A549 (cell line): ENCODE measurements at regions not wholly inside any gene's neighbourhood (a gene's known extent, or its start where the extent isn't known, plus 50 kb on each side); places are given as distances from the start of the nearest gene placed in this dataset.

Experiments used
- ATAC-seq, 2 experiments: fragments of 200-7000 bp in 1 of 2; fragments of >200 bp in 1 of 2; cut with Nextera tagmentation in 1 of 2; cut with Tn5 transposase in 1 of 2; 3 replicates each; pipeline versions ENCODE4 v1.8.0 to v1.9.1; 2018 to 2020; ENCODE audit warnings: mild to moderate bottlenecking in 1 of 2, moderate library complexity in 1 of 2
- CTCF ChIA-PET: fragments of 300-600 bp; sonication (Branson Sonifier 250); formaldehyde crosslinking; extraction: SDS; loops from one replicate; lab custom pipeline; 2021; ENCODE audit warnings: antibody characterized with exemption, inconsistent platforms; lab: Yijun Ruan, JAX
- POLR2A ChIA-PET: fragments of 350-600 bp; formaldehyde crosslinking; extraction: SDS; loops from one replicate; lab custom pipeline; 2021; ENCODE audit warnings: antibody characterized with exemption, inconsistent platforms; lab: Yijun Ruan, JAX
- DNase-seq, 2 experiments: peaks; one replicate each; pipeline versions ENCODE4 v3.0.0 to v3.0.0-alpha.2; 2011 to 2016; ENCODE audit warnings: low read depth in 1 of 2, low spot score in 1 of 2
- FAIRE-seq: peaks from 2 replicates; lab custom pipeline; 2011; peaks lifted over from hg19 to GRCh38; lab: Jason Lieb, UNC
- H3K27ac ChIP-seq, 2 experiments: fragments of >200 bp; sonication (Bioruptor Twin); formaldehyde crosslinking; 3 replicates each; pipeline ENCODE4 v1.5.1; 2016 to 2017
- H3K4me1 ChIP-seq: fragments of >200 bp; sonication (Bioruptor Twin); formaldehyde crosslinking; 3 replicates; pipeline ENCODE4 v1.6.1; 2016
- H3K4me2 ChIP-seq: fragments of >200 bp; sonication (Bioruptor Twin); formaldehyde crosslinking; 3 replicates; pipeline ENCODE4 v1.6.1; 2016
- H3K4me3 ChIP-seq: fragments of >200 bp; sonication (Bioruptor Twin); formaldehyde crosslinking; 3 replicates; pipeline ENCODE4 v1.5.1; 2016
- H3K9me3 ChIP-seq: fragments of >200 bp; sonication (Bioruptor Twin); formaldehyde crosslinking; 3 replicates; pipeline ENCODE4 v1.6.1; 2016
- ATOH8 ChIP-seq: fragments of 250-450 bp; sonication (Bioruptor Pico); IDR thresholded peaks from 2 replicates; pipeline ENCODE4 v1.5.0; 2020; ENCODE audit warnings: low read depth, mild to moderate bottlenecking, moderate library complexity
- BCL3 ChIP-seq: fragments of >200 bp; sonication (Bioruptor Twin); formaldehyde crosslinking; IDR thresholded peaks from 3 replicates; pipeline ENCODE4 v1.6.1; 2016
- CBX8 ChIP-seq: fragments of 200-600 bp; sonication (generic); IDR thresholded peaks from 2 replicates; pipeline ENCODE4 v1.6.1; 2016
- CHD2 ChIP-seq: fragments of 150-350 bp; IDR thresholded peaks from 2 replicates; pipeline ENCODE4 v1.6.1; 2014; ENCODE audit warnings: low read length; ENCODE audit not compliant: partially characterized antibody
- CTCF ChIP-seq: fragments of >200 bp; sonication (Bioruptor Twin); formaldehyde crosslinking; IDR thresholded peaks from 3 replicates; pipeline ENCODE4 v1.5.1; 2016
- ELK1 ChIP-seq: fragments of 150-350 bp; IDR thresholded peaks from 2 replicates; pipeline ENCODE4 v1.6.1; 2014; ENCODE audit warnings: low read depth, mild to moderate bottlenecking, low read length
- FOSL2 ChIP-seq, 2 experiments: fragments of 450-650 bp in 1 of 2; fragments of >200 bp in 1 of 2; sonication (Bioruptor Twin) in 1 of 2; formaldehyde crosslinking; IDR thresholded peaks; 2 replicates each; pipeline versions ENCODE4 v1.5.0 to v1.6.1; 2016 to 2020; ENCODE audit warnings: mild to moderate bottlenecking in 1 of 2, moderate library complexity in 1 of 2
- HES2 ChIP-seq: fragments of >200 bp; sonication (Bioruptor Twin); formaldehyde crosslinking; IDR thresholded peaks from 2 replicates; pipeline ENCODE4 v1.6.1; 2016
- HOXA7 ChIP-seq: fragments of 250-450 bp; sonication (Bioruptor Pico); IDR thresholded peaks from 2 replicates; pipeline ENCODE4 v1.5.0; 2020; ENCODE audit warnings: mild to moderate bottlenecking, moderate library complexity
- JUN ChIP-seq, 2 experiments: fragments of >200 bp; sonication (Bioruptor Twin); formaldehyde crosslinking; IDR thresholded peaks; 2 replicates in 1 of 2; 3 replicates in 1 of 2; pipeline ENCODE4 v1.6.1; 2016 to 2017
- KDM5A ChIP-seq: fragments of 200-600 bp; sonication (generic); IDR thresholded peaks from 2 replicates; pipeline ENCODE4 v1.6.1; 2016; ENCODE audit warnings: antibody characterized with exemption, mild to moderate bottlenecking
- MYC ChIP-seq: IDR thresholded peaks from 2 replicates; pipeline ENCODE4 v1.6.1; 2012; ENCODE audit warnings: mild to moderate bottlenecking, inconsistent platforms, low read length, improper control_type of control experiment, borderline replicate concordance
- NR3C1 ChIP-seq: fragments of >200 bp; sonication (Bioruptor Twin); formaldehyde crosslinking; IDR thresholded peaks from 3 replicates; pipeline ENCODE4 v1.6.1; 2017
- PBX3 ChIP-seq: IDR thresholded peaks from 2 replicates; pipeline ENCODE4 v1.6.1; 2012
- PHF8 ChIP-seq: fragments of 200-600 bp; sonication (generic); IDR thresholded peaks from 2 replicates; pipeline ENCODE4 v1.6.1; 2016; ENCODE audit warnings: low read depth, mild to moderate bottlenecking, antibody characterized with exemption, moderate library complexity, borderline replicate concordance
- RFX5 ChIP-seq: fragments of 450-650 bp; IDR thresholded peaks from 2 replicates; pipeline ENCODE4 v1.7.1; 2014; ENCODE audit warnings: antibody characterized with exemption, mild to moderate bottlenecking, moderate library complexity
- RNF2 ChIP-seq: fragments of 200-600 bp; sonication (generic); IDR thresholded peaks from 2 replicates; pipeline ENCODE4 v1.6.1; 2016; ENCODE audit warnings: low read depth, mild to moderate bottlenecking, antibody characterized with exemption, moderate library complexity, borderline replicate concordance
- SREBF2 ChIP-seq: fragments of 450-650 bp; IDR thresholded peaks from 2 replicates; pipeline ENCODE4 v1.6.1; 2014; ENCODE audit warnings: mild to moderate bottlenecking, moderate library complexity
- USF2 ChIP-seq: fragments of 450-650 bp; IDR thresholded peaks from 2 replicates; pipeline ENCODE4 v1.6.1; 2014; ENCODE audit warnings: antibody characterized with exemption
- ZFP36 ChIP-seq: fragments of 450-650 bp; IDR thresholded peaks from 2 replicates; pipeline ENCODE4 v1.6.1; 2014; ENCODE audit warnings: borderline replicate concordance; ENCODE audit not compliant: partially characterized antibody
- ZNF302 ChIP-seq: fragments of 250-450 bp; sonication (Bioruptor Pico); IDR thresholded peaks from 2 replicates; pipeline ENCODE4 v1.9.0; 2021; ENCODE audit warnings: inconsistent platforms, mild to moderate bottlenecking, moderate library complexity
- WGBS: methylation state at CpG from one replicate; pipeline ENCODE4 v1.1.6; 2017; ENCODE audit errors: missing lambda C conversion rate; 5-methylcytosine and 5-hydroxymethylcytosine counted together

GRCh38 chr5:159758189-159758588 is 158.1 kb upstream of the ADRA1B start:
- CTCF ChIA-PET: interaction anchor here (1.7 kb wide), 1 partner anchor 16 kb away, joined by 5 read pairs; no protein-coding TSS in a partner anchor
- ATAC-seq (no peak), FAIRE-seq (no peak), DNase-seq (no peak)
- TF ChIP-seq HES2 (no peak), FOSL2 (IDR thresholded peaks at IDR 0.05) (no peak), FOSL2 (CRISPR knock-in tag; IDR thresholded peaks at IDR 0.05) (peak; percentile 61), PBX3 (no peak), PHF8 (no peak), NR3C1 (no peak), CBX8 (no peak), ATOH8 (no peak)
- 64% methylated on average over 4 of the region's 4 CpGs for WGBS
- no peaks in the 10 kb centered on the region for H3K4me1 ChIP-seq
- H3K4me3 ChIP-seq: no peak overlapping the region
- no peak overlapping the region for H3K27ac ChIP-seq
- H3K9me3 ChIP-seq: no peaks in the 10 kb centered on the region
- POLR2A ChIA-PET: no interaction called here
- no peak overlapping the region for H3K4me2 ChIP-seq

- no peak for TF ChIP-seq MYC
- TF ChIP-seq ELK1: no peak
- TF ChIP-seq JUN (IDR thresholded peaks at IDR 0.05): no peak
- TF ChIP-seq SREBF2: no peak
- TF ChIP-seq RNF2: no peak
- TF ChIP-seq RFX5: no peak
- no peak for TF ChIP-seq USF2
- TF ChIP-seq PHF8: no peak
- no peak for TF ChIP-seq HOXA7 (CRISPR knock-in tag)
- Histone ChIP-seq H3K4me1 (peaks cover 7% of the 10 kb centered on the region; the same call in 1 of the 3 replicates), H3K9me3 (no peaks in the 10 kb centered on the region), H3K4me2 (no peak overlapping the region), H3K27ac (no peak overlapping the region), H3K4me3 (no peak overlapping the region)
- ChIA-PET POLR2A (no interaction called here), CTCF (interaction anchor here (1.7 kb wide), 1 partner anchor 14 kb away, joined by 5 read pairs; no protein-coding TSS in a partner anchor)
- 61% methylated on average over 4 of the region's 4 CpGs for WGBS
- peak; percentile 36 for FAIRE-seq
- DNase-seq: no peak
- no peak for ATAC-seq
Measured at GRCh38 chr5:159759791-159760290, 156.4 kb upstream of the ADRA1B start.

GRCh38 chr5:159762921-159763320 is 153.4 kb upstream of the ADRA1B start:
- FAIRE-seq (no peak), ATAC-seq (no peak), DNase-seq (no peak)
- Histone ChIP-seq H3K4me3 (no peak overlapping the region), H3K27ac (no peak overlapping the region), H3K4me2 (no peak overlapping the region), H3K4me1 (peaks cover 7% of the 10 kb centered on the region; the same call in 1 of the 3 replicates), H3K9me3 (no peaks in the 10 kb centered on the region)
- 52% methylated on average over 2 of the region's 2 CpGs for WGBS
- POLR2A ChIA-PET: no interaction called here
- TF ChIP-seq KDM5A (no peak), NR3C1 (no peak), ATOH8 (no peak), CBX8 (no peak), ZNF302 (CRISPR knock-in tag) (no peak), BCL3 (no peak), PBX3 (no peak), RFX5 (no peak), ZFP36 (no peak), CHD2 (no peak), CTCF (no peak), FOSL2 (IDR thresholded peaks at IDR 0.05) (no peak), FOSL2 (CRISPR knock-in tag; IDR thresholded peaks at IDR 0.05) (no peak)
- CTCF ChIA-PET: interaction anchor here (1.2 kb wide), 1 partner anchor 155 kb away, joined by 3 read pairs; no protein-coding TSS in a partner anchor
